Uterus (tissue), 3 donors: ENCODE measurements at regions not wholly inside any gene's neighbourhood (a gene's known extent, or its start where the extent isn't known, plus 50 kb on each side); places are given as distances from the start of the nearest gene placed in this dataset.
"Not testable (repeated sequence)": the region's sequence is repeated elsewhere in the genome, so short reads cannot be mapped to it uniquely, and the experiment has no call there.

Experiments used
- DNase-seq, 2 donors: peaks; one replicate each; pipeline ENCODE4 v3.0.0-alpha.2; 2019 to 2020
- H3K27ac ChIP-seq, 2 donors: fragments of 200-600 bp; sonication (generic); 1 replicate in 1 of 2; 2 replicates in 1 of 2; pipeline ENCODE4 v1.5.1; 2016 to 2018
- H3K27me3 ChIP-seq, 2 donors: fragments of 200-600 bp; sonication (generic); one replicate each; pipeline ENCODE4 v1.5.1; 2018 to 2019; ENCODE audit warnings: control low read depth in 1 of 2
- H3K36me3 ChIP-seq, 2 donors: fragments of 200-600 bp; sonication (generic); one replicate each; pipeline ENCODE4 v1.5.1; 2019; ENCODE audit warnings: control low read depth in 1 of 2
- H3K4me1 ChIP-seq, 2 donors: fragments of 200-600 bp; sonication (generic); one replicate each; pipeline ENCODE4 v1.5.1; 2018 to 2019; ENCODE audit warnings: control low read depth in 1 of 2
- H3K4me3 ChIP-seq, 2 donors: fragments of 200-600 bp; sonication (generic); 1 replicate in 1 of 2; 2 replicates in 1 of 2; pipeline ENCODE4 v1.5.1; 2018 to 2019; ENCODE audit warnings: mild to moderate bottlenecking in 1 of 2
- H3K9me3 ChIP-seq, 2 donors: fragments of 200-600 bp; sonication (generic); one replicate each; pipeline ENCODE4 v1.5.1; 2019; ENCODE audit warnings: control low read depth in 1 of 2
- POLR2A ChIP-seq, 2 donors: fragments of 450-650 bp; IDR thresholded peaks; one replicate each; pipeline ENCODE4 v1.6.1; 2016; ENCODE audit warnings: antibody characterized with exemption in 2 of 2, mild to moderate bottlenecking in 1 of 2, moderate library complexity in 1 of 2
- intact Hi-C: fragments of 100-400 bp; cut with DNase I; formaldehyde crosslinking; loops from one replicate; pipeline ENCODE4 v1.15.1; 2023; ENCODE audit warnings: low total_unique reads
- TF ChIP-seq, protein P1 (sequence below), 4 experiments: fragments of 200-600 bp in 2 of 4; fragments of 450-650 bp in 2 of 4; sonication (generic) in 2 of 4; IDR thresholded peaks; one replicate each; pipeline ENCODE4 v1.5.1; 2016 to 2019; ENCODE audit warnings: antibody characterized with exemption in 4 of 4, mild to moderate bottlenecking in 2 of 4, moderate library complexity in 1 of 4
- donor health status: DM: yes; HTN: yes; CAD: no.

DNA sequence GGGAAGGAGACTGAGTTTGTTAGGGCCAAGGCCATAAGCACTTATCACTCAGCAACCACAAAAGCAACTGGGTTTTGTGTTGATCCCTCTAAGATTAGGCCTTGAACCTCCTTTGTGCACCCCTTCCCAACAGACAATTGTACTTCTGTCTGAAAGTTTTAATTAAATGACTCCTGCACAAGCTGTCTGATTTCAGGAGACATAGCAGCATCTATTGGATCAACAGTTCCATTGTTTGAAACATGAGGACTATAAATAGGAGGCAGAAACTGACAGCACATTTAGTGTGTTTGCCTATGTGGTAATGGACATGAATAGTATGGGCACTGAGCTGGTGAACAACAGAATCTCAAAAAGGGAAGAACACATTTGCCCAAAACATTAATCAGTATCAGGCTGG lies 167.3 kb upstream of the KCNJ6 start:
- Histone ChIP-seq H3K9me3 (no peaks in the 10 kb centered on the region), H3K27ac (no peak overlapping the region), H3K36me3 (no peaks in the 10 kb centered on the region), H3K4me1 (no peaks in the 10 kb centered on the region), H3K4me3 (no peak overlapping the region), H3K27me3 (no peaks in the 10 kb centered on the region)
- no peak for DNase-seq
- TF ChIP-seq, protein P1, sequence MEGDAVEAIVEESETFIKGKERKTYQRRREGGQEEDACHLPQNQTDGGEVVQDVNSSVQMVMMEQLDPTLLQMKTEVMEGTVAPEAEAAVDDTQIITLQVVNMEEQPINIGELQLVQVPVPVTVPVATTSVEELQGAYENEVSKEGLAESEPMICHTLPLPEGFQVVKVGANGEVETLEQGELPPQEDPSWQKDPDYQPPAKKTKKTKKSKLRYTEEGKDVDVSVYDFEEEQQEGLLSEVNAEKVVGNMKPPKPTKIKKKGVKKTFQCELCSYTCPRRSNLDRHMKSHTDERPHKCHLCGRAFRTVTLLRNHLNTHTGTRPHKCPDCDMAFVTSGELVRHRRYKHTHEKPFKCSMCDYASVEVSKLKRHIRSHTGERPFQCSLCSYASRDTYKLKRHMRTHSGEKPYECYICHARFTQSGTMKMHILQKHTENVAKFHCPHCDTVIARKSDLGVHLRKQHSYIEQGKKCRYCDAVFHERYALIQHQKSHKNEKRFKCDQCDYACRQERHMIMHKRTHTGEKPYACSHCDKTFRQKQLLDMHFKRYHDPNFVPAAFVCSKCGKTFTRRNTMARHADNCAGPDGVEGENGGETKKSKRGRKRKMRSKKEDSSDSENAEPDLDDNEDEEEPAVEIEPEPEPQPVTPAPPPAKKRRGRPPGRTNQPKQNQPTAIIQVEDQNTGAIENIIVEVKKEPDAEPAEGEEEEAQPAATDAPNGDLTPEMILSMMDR (IDR thresholded peaks at IDR 0.05) = no peak
- TF ChIP-seq POLR2A (IDR thresholded peaks at IDR 0.05) = no peak
- intact Hi-C loops = no loop called here

DNA sequence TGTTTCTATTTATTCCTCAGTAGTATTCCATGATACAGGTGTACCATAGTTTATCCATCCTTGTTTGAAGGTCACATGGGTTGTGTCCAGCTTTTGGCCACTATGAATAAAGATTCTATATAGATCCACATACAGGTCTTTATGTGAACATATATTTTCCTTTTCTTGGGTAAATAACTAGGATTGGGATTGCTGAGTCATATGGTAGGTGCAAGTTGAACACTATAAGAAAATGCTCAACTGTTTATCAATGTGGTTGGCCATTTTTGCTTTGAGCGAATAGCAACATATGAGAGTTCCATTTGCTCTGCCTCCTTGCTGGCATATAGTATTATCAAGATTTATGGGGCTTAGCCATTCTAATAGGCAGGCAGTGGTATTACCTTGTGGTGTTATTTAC lies 170.2 kb upstream of the KCNJ15 start:
- Histone ChIP-seq H3K4me3 (no peak overlapping the region), H3K27me3 (no peaks in the 10 kb centered on the region), H3K4me1 (no peaks in the 10 kb centered on the region), H3K9me3 (no peaks in the 10 kb centered on the region), H3K27ac (no peak overlapping the region), H3K36me3 (no peaks in the 10 kb centered on the region)
- TF ChIP-seq POLR2A (IDR thresholded peaks at IDR 0.05) = no peak
- DNase-seq = no peak
- intact Hi-C loops = no loop called here

DNA sequence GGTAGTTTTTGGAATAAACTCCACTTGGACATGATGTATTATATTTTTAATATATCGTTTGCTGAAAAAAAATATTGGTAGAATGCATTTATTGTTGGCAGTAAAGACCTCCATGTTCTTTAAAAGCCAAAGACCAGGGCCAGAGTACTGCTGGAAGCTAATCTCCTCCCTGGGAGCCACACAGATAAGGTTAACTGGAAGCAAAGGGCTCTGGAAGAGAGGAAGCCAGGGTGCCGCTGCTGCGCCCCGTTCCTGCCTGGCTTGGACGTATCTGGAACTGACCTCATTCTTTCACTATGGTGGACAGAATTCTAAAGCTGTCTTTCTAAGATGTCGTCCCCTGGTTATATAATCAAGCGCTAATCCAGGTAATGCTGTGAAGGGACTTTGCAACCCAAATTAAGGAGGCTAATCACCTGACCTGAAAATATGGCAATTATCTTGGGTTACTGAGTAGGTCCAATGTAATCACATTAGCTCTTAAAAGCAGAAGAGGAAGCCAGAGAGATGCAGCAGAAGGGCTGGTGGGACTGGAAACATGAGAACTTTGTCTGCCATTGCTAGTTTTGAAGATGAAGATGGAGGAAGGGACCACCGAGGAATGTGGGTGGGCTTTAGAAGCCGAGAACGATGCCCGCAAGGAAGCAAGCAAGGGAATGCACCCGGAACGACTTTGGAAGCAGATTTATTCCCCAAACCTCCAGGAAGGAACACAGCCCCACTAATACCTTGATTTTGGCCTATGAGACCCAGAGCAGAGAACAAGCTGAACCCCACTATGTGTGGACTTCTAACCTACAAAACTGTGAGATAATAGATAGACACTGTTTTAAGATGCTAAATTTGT lies 167.7 kb upstream of the KCNJ15 start:
- no peaks in the 10 kb centered on the region for H3K9me3 ChIP-seq
- intact Hi-C loops = no loop called here
- no peak for DNase-seq

DNA sequence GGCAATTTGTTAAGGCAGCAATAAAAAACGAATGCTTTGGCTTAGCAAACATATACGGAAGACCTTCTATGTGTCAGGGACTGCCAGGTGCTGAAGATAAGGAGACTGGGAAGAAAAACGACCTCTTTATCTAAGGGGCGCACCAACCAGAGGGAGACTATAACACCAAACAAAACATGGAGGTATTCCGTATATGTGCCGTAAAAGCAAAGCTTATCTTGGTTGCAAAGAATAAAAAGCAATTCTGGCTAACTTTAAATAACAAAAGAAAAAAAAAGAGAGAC lies 167.1 kb upstream of the KCNJ15 start:
- no peaks in the 10 kb centered on the region for H3K4me1 ChIP-seq
- no peaks in the 10 kb centered on the region for H3K27me3 ChIP-seq
- intact Hi-C loops = no loop called here
- H3K9me3 ChIP-seq = no peaks in the 10 kb centered on the region
- no peaks in the 10 kb centered on the region for H3K36me3 ChIP-seq
- no peak overlapping the region for H3K27ac ChIP-seq
- no peak for DNase-seq
- no peak for TF ChIP-seq POLR2A (IDR thresholded peaks at IDR 0.05)
- TF ChIP-seq, protein P1 (IDR thresholded peaks at IDR 0.05) = no peak
- no peak overlapping the region for H3K4me3 ChIP-seq

More for the DNA sequence above, 167.7 kb upstream of the KCNJ15 start:
- H3K36me3 ChIP-seq = no peaks in the 10 kb centered on the region
- no peaks in the 10 kb centered on the region for H3K27me3 ChIP-seq
- H3K4me3 ChIP-seq = no peak overlapping the region
- H3K27ac ChIP-seq = no peak overlapping the region
- H3K4me1 ChIP-seq = no peaks in the 10 kb centered on the region
- TF ChIP-seq, protein P1 (IDR thresholded peaks at IDR 0.05) = no peak
- TF ChIP-seq POLR2A (IDR thresholded peaks at IDR 0.05) = no peak

DNA sequence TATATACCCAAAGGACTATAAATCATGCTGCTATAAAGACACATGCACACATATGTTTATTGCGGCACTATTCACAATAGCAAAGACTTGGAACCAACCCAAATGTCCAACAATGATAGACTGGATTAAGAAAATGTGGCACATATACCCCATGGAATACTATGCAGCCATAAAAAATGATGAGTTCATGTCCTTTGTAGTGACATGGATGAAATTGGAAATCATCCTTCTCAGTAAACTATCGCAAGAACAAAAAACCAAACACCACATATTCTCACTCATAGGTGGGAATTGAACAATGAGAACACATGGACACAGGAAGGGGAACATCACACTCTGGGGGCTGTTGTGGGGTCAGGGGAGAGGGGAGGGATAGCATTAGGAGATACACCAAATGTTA lies 165.7 kb upstream of the KCNJ15 start:
- H3K9me3 ChIP-seq, H3K27ac ChIP-seq, H3K36me3 ChIP-seq, H3K4me1 ChIP-seq, H3K4me3 ChIP-seq, H3K27me3 ChIP-seq, intact Hi-C loops, DNase-seq: not testable (repeated sequence)

DNA sequence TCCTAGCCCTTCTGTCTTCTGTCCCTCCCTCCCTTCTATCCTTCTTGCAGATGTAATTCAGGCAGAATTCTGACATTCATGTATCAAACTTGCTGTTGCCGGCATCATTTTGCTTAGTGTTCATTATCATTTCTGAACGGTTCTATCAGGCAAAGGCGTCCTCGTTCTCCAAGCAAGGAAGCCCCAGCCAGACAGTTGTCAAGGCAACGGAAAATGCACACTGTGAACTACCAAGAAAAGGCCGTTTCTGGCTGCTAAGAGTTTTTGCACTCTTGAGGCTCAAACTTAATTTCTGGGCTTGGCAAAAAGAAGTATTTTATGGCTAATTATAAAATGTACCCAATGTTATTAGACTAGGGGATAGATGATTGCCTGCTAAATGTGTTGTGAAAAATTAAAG lies 164.7 kb upstream of the KCNJ15 start:
- DNase-seq = no peak
- Histone ChIP-seq H3K4me1 (no peaks in the 10 kb centered on the region), H3K27me3 (no peaks in the 10 kb centered on the region), H3K9me3 (no peaks in the 10 kb centered on the region), H3K4me3 (no peak overlapping the region), H3K36me3 (no peaks in the 10 kb centered on the region), H3K27ac (no peak overlapping the region)
- intact Hi-C loops = no loop called here
- no peak for TF ChIP-seq POLR2A (IDR thresholded peaks at IDR 0.05)
- TF ChIP-seq, protein P1 (IDR thresholded peaks at IDR 0.05) = no peak
